ENCODE measurements at regions not wholly inside any gene's neighbourhood (a gene's known extent, or its start where the extent isn't known, plus 50 kb on each side); places are given as distances from the start of the nearest gene placed in this dataset.
"Not testable (repeated sequence)": the region's sequence is repeated elsewhere in the genome, so short reads cannot be mapped to it uniquely, and the experiment has no call there.

- Histone ChIP-seq H3K9me3 (ENCODE audit: control insufficient read depth, low read depth, low read length) (no peaks in the 10 kb centered on the region), H4K20me1 (ENCODE audit: control insufficient read depth, insufficient read depth, insufficient read length) (no peaks in the 10 kb centered on the region), H2AK5ac (ENCODE audit: insufficient read length, low read length) (no peak overlapping the region), H3K4me1 (ENCODE audit: insufficient read depth, low read length) (no peaks in the 10 kb centered on the region), H4K8ac (replicated peaks; ENCODE audit: insufficient read length, low read depth, low read length) (no peak overlapping the region), H4K5ac (ENCODE audit: insufficient read length, low read depth, low read length) (no peak overlapping the region), H3K4ac (ENCODE audit: low read depth, low read length) (no peak overlapping the region), H2BK5ac (ENCODE audit: insufficient read length, low read length) (no peak overlapping the region), H2BK15ac (ENCODE audit: low read depth, low read length) (no peak overlapping the region), H3K27me3 (ENCODE audit: insufficient read depth, low read length) (no peaks in the 10 kb centered on the region), H3K18ac (ENCODE audit: insufficient read length, low read depth, low read length) (no peak overlapping the region), H4K91ac (ENCODE audit: insufficient read length, low read depth, low read length) (no peak overlapping the region), H3K79me1 (ENCODE audit: insufficient read depth, low read depth, low read length, poor library complexity, severe bottlenecking) (no peaks in the 10 kb centered on the region), H2BK120ac (ENCODE audit: low read depth, low read length, poor library complexity, severe bottlenecking) (no peak overlapping the region), H3K23me2 (ENCODE audit: insufficient read length, low read depth, low read length, poor library complexity, severe bottlenecking) (no peaks in the 10 kb centered on the region), H3K9ac (ENCODE audit: extremely low read depth, insufficient read length, low read length) (no peak overlapping the region), H3K79me2 (ENCODE audit: insufficient read depth, low read length) (no peaks in the 10 kb centered on the region), H3K56ac (ENCODE audit: insufficient read length, low read depth, low read length) (no peak overlapping the region), H2AFZ (ENCODE audit: low read length) (no peak overlapping the region), H3T11ph (ENCODE audit: low read length) (no peak overlapping the region), H3K4me2 (ENCODE audit: insufficient read depth, insufficient read length, low read length) (no peak overlapping the region), H2BK12ac (ENCODE audit: insufficient read length, low read depth, low read length) (no peak overlapping the region), H3K23ac (ENCODE audit: insufficient read length, low read depth, low read length) (no peak overlapping the region), H3K27ac (ENCODE audit: insufficient read length, low read depth, low read length) (no peak overlapping the region), H3K14ac (ENCODE audit: insufficient read depth, low read length) (no peak overlapping the region), H2BK20ac (ENCODE audit: low read depth, low read length, poor library complexity, severe bottlenecking) (no peak overlapping the region)
- Mint-ChIP-seq H3K27me3 (ENCODE audit: low read depth) (no peaks in the 10 kb centered on the region), H3K27ac (no peak overlapping the region), H3K4me3 (no peak overlapping the region), H3K9me3 (peaks cover 10 to 13% of the 10 kb centered on the region in 2 experiments; a peak in 4 of 5 replicates), H3K4me1 (no peaks in the 10 kb centered on the region), H3K36me3 (ENCODE audit: insufficient read depth in 1 of 3, low read depth in 3 of 3) (peaks cover 0 to 9% (median 0%) of the 10 kb centered on the region in 3 experiments; a peak in 2 of 7 replicates)
- DNase-seq, result no peak
- TF ChIP-seq CTCF (conservative IDR thresholded peaks at IDR 0.05), result no peak
- WGBS (ENCODE audit: extremely low coverage, insufficient read length, low lambda C conversion rate), result no CpG with 5 or more reads among the region's 4 CpGs
Observed at GRCh38 chr2:226461981-226462380, 337.6 kb downstream of the IRS1 start.

DNA sequence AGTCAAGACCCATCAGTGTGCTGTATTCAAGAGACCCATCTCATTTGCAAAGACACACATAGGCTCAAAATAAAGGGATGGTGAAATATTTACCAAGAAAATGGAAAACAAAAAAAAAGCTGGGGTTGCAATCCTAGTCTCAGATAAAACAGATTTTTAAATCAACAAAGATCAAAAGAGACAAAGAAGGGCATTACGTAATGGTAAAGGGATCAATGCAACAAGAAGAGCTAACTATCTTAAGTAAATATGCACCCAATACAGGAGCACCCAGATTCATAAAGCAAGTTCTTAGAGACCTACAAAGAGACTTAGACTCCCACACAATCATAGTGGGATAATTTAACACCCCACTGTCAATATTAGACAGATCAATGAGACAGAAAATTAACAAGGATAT, 343.5 kb downstream of the IRS1 start:
- H3K9ac ChIP-seq (ENCODE audit: extremely low read depth, insufficient read length, low read length); H3K27ac ChIP-seq (ENCODE audit: insufficient read length, low read depth, low read length); H3K4ac ChIP-seq (ENCODE audit: low read depth, low read length); H3K27ac Mint-ChIP-seq; H2BK12ac ChIP-seq (ENCODE audit: insufficient read length, low read depth, low read length); H3K4me2 ChIP-seq (ENCODE audit: insufficient read depth, insufficient read length, low read length); H3K18ac ChIP-seq (ENCODE audit: insufficient read length, low read depth, low read length); H3K23me2 ChIP-seq (ENCODE audit: insufficient read length, low read depth, low read length, poor library complexity, severe bottlenecking); H2AFZ ChIP-seq (ENCODE audit: low read length); H2BK15ac ChIP-seq (ENCODE audit: low read depth, low read length); H2BK5ac ChIP-seq (ENCODE audit: insufficient read length, low read length); H3K9me3 ChIP-seq (ENCODE audit: control insufficient read depth, low read depth, low read length); H4K91ac ChIP-seq (ENCODE audit: insufficient read length, low read depth, low read length); H4K8ac ChIP-seq (replicated peaks; ENCODE audit: insufficient read length, low read depth, low read length); H3K4me1 Mint-ChIP-seq; H3K27me3 ChIP-seq (ENCODE audit: insufficient read depth, low read length); H2BK20ac ChIP-seq (ENCODE audit: low read depth, low read length, poor library complexity, severe bottlenecking); H3K56ac ChIP-seq (ENCODE audit: insufficient read length, low read depth, low read length); H3K27me3 Mint-ChIP-seq (ENCODE audit: low read depth); H4K20me1 ChIP-seq (ENCODE audit: control insufficient read depth, insufficient read depth, insufficient read length); DNase-seq; H3K14ac ChIP-seq (ENCODE audit: insufficient read depth, low read length); H4K5ac ChIP-seq (ENCODE audit: insufficient read length, low read depth, low read length); H2AK5ac ChIP-seq (ENCODE audit: insufficient read length, low read length); H3K23ac ChIP-seq (ENCODE audit: insufficient read length, low read depth, low read length); H3K4me1 ChIP-seq (ENCODE audit: insufficient read depth, low read length); H2BK120ac ChIP-seq (ENCODE audit: low read depth, low read length, poor library complexity, severe bottlenecking); H3K79me2 ChIP-seq (ENCODE audit: insufficient read depth, low read length); H3T11ph ChIP-seq (ENCODE audit: low read length); H3K4me3 Mint-ChIP-seq; H3K79me1 ChIP-seq (ENCODE audit: insufficient read depth, low read depth, low read length, poor library complexity, severe bottlenecking): not testable (repeated sequence)
- no CpG with 5 or more reads among the region's 1 CpG for WGBS (ENCODE audit: extremely low coverage, insufficient read length, low lambda C conversion rate)
- H3K36me3 Mint-ChIP-seq (ENCODE audit: insufficient read depth in 1 of 3, low read depth in 3 of 3), result peaks cover 6 to 37% (median 22%) of the 10 kb centered on the region in 3 experiments
- peaks cover 38 to 46% of the 10 kb centered on the region in 2 experiments for H3K9me3 Mint-ChIP-seq

Data from H9 (cell line).